Mucosa of descending colon (tissue), 3 donors: ENCODE measurements at regions not wholly inside any gene's neighbourhood (a gene's known extent, or its start where the extent isn't known, plus 50 kb on each side); places are given as distances from the start of the nearest gene placed in this dataset.

Experiments used
- ATAC-seq: fragments of 200-7000 bp; cut with Tn5 transposase; one replicate; pipeline ENCODE4 v1.9.1; 2020; ENCODE audit warnings: mild to moderate bottlenecking, moderate library complexity
- DNase-seq, 3 donors: peaks; one replicate each; pipeline ENCODE4 v3.0.0-alpha.2; 2020
- H3K36me3 ChIP-seq: fragments of 200-600 bp; one replicate; pipeline ENCODE4 v1.8.0; 2021; ENCODE audit warnings: low read depth, mild to moderate bottlenecking
- H3K4me1 ChIP-seq: fragments of 200-600 bp; one replicate; pipeline ENCODE4 v1.8.0; 2021; ENCODE audit warnings: low read depth, mild to moderate bottlenecking
- H3K4me3 ChIP-seq: fragments of 200-600 bp; one replicate; pipeline ENCODE4 v1.8.0; 2021; ENCODE audit warnings: mild to moderate bottlenecking
- H3K9me3 ChIP-seq: fragments of 200-600 bp; one replicate; pipeline ENCODE4 v1.8.0; 2021; ENCODE audit warnings: mild to moderate bottlenecking
- CTCF ChIP-seq: fragments of 200-600 bp; IDR thresholded peaks from one replicate; pipeline ENCODE4 v1.8.0; 2022; ENCODE audit warnings: antibody characterized with exemption, mild to moderate bottlenecking
- intact Hi-C, 2 donors: fragments of 100-400 bp; cut with DNase I in 1 of 2; cut with micrococcal nuclease in 1 of 2; formaldehyde crosslinking; loops; one replicate each; pipeline versions ENCODE4 v1.11.0 to v1.11.1; 2022; cut with DNase I, micrococcal nuclease
- donor health status: DM: no; HTN: no; CAD: no; lungs with moderate emphysema.
- donor health status: DM: no; HTN: no; CAD: no.
- donor health status: DM: no; HTN: yes; CAD: no.

GRCh38 chrY:15465880-15466279, 941.6 kb downstream of the NLGN4Y start:
- DNase-seq, result no peak
- H3K9me3 ChIP-seq, result no peaks in the 10 kb centered on the region
- H3K4me1 ChIP-seq, result no peaks in the 10 kb centered on the region
- H3K36me3 ChIP-seq, result no peaks in the 10 kb centered on the region
- TF ChIP-seq CTCF, result no peak
- intact Hi-C loops, result no loop called here
- no peak overlapping the region for H3K4me3 ChIP-seq
- ATAC-seq, result no peak

- Histone ChIP-seq H3K4me3 (no peak overlapping the region), H3K4me1 (no peaks in the 10 kb centered on the region), H3K9me3 (no peaks in the 10 kb centered on the region), H3K36me3 (no peaks in the 10 kb centered on the region)
- no peak for DNase-seq
- no peak for TF ChIP-seq CTCF
- intact Hi-C loops, result no loop called here
- no peak for ATAC-seq
Measured at GRCh38 chrY:15466891-15467290, 942.6 kb downstream of the NLGN4Y start.

GRCh38 chrY:15468091-15468490, 943.8 kb downstream of the NLGN4Y start:
- Histone ChIP-seq H3K4me3 (no peak overlapping the region), H3K36me3 (no peaks in the 10 kb centered on the region), H3K4me1 (no peaks in the 10 kb centered on the region), H3K9me3 (no peaks in the 10 kb centered on the region)
- ATAC-seq (no peak), DNase-seq (no peak)
- TF ChIP-seq CTCF, result no peak
- intact Hi-C loops, result no loop called here

GRCh38 chrY:15471371-15471770, 947.0 kb downstream of the NLGN4Y start:
- ATAC-seq (no peak), DNase-seq (no peak)
- no peak for TF ChIP-seq CTCF
- Histone ChIP-seq H3K9me3 (no peaks in the 10 kb centered on the region), H3K4me1 (no peaks in the 10 kb centered on the region), H3K36me3 (no peaks in the 10 kb centered on the region), H3K4me3 (no peak overlapping the region)
- intact Hi-C loops, result no loop called here

GRCh38 chrY:15478348-15478963, 954.1 kb downstream of the NLGN4Y start:
- peak in 2 of 3 donors; percentile 35 to 36 for DNase-seq
- intact Hi-C loops, result no loop called here

More at GRCh38 chrY:15478348-15478963, 954.1 kb downstream of the NLGN4Y start:
- no peak for ATAC-seq
- Histone ChIP-seq H3K4me3 (no peak overlapping the region), H3K4me1 (no peaks in the 10 kb centered on the region), H3K36me3 (no peaks in the 10 kb centered on the region), H3K9me3 (no peaks in the 10 kb centered on the region)
- TF ChIP-seq CTCF, result no peak
